NCI-H187 (cell line): ENCODE measurements at regions not wholly inside any gene's neighbourhood (a gene's known extent, or its start where the extent isn't known, plus 50 kb on each side); places are given as distances from the start of the nearest gene placed in this dataset.
"Not testable (repeated sequence)": the region's sequence is repeated elsewhere in the genome, so short reads cannot be mapped to it uniquely, and the experiment has no call there.

Source experiments
- DNase-seq, 2 experiments: peaks; one replicate each; lab custom pipeline; 2025; lab: John Stamatoyannopoulos, UW

DNA sequence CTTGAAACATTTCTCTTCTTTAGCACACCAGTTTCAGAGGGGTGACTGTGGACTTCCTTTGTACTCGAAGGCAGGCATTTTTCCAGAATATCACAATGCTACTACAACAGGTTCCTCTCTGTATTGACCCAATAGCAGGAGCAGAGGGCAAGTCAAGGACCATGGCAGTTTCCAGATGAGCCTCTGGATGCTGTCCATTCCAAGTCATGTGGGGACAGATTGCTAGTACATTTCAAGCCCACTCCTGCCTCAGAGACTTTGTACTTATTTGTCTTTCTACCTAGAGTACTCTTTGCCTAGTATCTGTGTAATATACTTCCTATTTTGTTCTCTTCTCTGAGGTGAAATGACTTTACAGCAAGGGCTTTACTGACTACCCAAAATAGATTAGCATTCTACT is 373.9 kb downstream of the PIK3C3 start:
- DNase-seq, result no peak

DNA sequence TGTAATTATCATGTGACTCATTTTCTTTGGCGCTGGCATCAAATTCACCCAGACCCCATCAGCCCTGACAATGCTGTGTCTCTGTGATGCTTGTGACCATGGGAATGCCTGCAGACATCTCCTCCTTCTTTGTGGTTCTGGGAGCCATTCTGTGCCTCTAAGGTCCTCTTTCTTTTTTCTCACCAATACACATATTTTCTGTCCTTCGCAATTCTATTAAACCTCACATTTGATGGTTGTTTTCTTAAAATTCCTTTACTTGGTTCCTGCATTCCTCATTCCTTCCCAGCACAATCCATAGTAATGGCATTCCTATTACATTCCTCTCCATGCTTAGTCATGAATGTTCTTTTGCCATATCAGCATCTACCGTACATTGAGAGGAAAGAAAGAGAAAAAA is 375.3 kb downstream of the PIK3C3 start:
- DNase-seq, result no peak

GRCh38 chr18:42333558-42333957 is 378.5 kb downstream of the PIK3C3 start:
- no peak for DNase-seq

- no peak for DNase-seq
These were observed 379.9 kb downstream of the PIK3C3 start for GRCh38 chr18:42334931-42335330.

GRCh38 chr18:42336139-42336538 is 381.1 kb downstream of the PIK3C3 start:
- DNase-seq, result no peak

- DNase-seq, result not testable (repeated sequence)
These were observed 382.3 kb downstream of the PIK3C3 start for GRCh38 chr18:42337337-42337736.

DNA sequence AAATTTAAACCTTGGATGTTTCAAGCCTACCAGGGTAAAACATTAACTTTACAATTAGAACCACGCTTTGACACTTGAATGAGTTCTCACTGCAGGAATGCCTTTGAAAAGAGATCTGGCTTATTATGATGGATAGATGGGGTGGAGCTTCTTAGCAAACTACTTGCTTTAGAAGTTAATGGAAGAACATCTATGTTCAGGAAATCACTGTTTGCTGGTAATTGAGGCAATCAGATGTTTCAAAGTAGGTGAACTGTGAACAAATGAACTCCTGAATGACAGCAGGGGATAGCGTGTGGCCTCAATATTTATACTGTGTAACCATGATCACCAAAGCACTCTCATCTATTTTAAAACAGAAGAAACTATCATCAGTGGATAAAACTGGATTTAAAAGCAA is 383.6 kb downstream of the PIK3C3 start:
- DNase-seq, result no peak

GRCh38 chr18:42339372-42339771 is 384.3 kb downstream of the PIK3C3 start:
- no peak for DNase-seq

DNA sequence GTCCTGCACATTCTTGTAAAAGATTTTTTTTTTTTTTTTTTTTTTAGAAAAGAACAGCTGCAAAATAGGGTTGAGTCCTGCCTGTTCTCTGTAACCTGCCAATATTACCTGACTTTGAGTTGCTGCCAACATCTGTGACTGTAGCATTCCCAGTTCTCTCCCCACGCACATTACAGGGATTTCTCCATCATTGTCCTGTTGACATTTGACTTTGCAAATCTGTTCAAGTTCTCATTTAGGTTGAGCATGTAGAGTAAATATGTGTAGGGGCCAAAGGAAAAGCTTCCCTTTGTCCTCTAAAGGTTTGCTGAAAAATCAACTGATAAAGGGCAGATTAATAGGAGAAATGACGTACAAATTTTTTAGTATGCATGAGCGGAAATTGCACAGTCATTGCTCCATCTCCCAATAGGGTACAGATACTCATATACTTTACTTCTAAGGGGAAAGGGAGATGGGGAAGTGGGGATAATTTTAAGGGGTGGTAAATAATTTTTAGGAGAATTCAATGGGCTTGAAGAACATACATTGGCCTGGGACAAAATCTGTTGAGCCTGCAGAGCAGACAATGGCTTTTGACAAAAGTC is 385.5 kb downstream of the PIK3C3 start:
- DNase-seq, result no peak

DNA sequence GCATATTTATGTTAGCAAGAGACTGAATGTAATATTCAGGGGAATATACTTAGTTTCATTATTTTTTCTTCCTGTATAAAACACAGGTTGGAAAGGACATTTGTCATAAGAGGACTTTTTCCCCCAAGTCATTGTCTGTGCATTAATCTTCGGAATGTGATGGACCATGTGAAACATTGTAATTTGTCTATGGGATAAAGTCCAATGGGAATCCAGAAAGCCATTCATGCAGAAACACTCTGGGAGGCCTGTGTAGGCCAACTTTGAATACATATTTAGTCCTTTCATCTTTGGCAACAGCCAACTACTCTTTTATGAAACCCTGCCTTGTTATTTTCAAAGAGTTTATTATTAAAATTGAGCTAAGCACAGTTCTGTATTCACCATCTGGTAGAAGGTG is 386.4 kb downstream of the PIK3C3 start:
- DNase-seq, result no peak

- DNase-seq, result no peak
These were observed 393.7 kb downstream of the PIK3C3 start for GRCh38 chr18:42348722-42349121.

DNA sequence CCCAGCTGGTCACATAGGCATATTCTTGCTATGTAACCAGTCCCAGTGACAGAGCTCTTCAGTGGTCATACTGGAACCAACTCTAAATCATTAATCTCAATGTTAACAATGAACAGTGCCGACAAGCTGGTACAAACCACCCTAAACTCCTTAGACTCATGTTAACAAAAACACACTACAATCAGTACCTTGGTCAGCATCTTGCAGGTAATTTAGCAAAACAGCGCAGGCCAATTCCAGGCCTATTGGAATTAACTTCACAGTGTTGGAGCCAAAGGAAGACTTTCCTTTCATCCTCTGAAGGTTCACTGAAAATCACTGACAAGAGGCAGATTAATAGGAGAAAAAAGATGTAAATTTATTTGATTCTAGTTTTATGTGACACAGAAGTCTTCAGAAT is 396.4 kb downstream of the PIK3C3 start:
- DNase-seq, result no peak

- no peak for DNase-seq
These were observed 405.7 kb downstream of the PIK3C3 start for GRCh38 chr18:42360716-42361115.

DNA sequence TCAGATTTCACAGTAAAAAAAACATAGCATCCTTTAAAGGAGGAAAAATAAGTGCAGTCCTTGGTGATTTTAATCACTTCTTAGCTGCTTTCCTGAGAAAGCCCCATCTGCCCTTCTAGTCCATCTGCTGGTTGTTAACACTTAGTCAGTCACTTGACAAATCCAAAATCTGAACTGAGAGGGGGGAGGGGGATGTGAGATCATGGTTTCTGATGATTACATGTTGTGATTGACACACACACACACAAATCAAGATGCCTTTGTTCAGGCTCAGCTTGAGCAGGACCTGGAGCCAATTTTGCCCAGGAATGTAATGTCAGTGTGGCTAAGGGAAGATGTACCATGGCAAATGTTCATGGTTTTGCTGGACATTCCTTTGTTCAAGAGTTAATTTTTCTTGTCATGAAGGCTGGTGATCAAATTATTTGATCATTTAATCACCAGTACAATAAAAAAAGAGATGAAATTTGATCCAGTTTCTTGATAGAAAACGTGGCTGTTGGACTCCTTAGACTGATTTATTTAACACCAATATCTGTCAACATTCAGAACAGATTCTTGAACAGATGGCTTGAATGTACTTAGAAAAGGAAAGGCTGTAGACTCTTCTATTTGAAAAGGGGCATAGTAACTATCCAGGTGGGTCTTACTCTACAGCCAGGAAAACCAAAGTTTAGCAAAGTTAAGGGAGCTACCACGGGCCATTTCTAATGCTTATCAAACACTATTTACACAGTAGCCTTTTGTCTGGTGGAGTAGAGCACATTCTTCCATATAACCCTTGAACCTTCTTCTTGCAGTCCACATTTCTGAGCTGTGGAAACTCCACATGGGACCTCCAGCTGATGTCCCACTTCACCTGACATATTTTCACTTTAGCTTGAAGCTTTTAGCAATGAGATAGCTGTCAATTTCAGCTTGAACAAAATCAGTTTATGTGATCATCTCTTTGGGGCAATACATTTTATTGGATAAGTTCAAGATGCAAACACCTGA is 408.7 kb downstream of the PIK3C3 start:
- DNase-seq, result no peak

GRCh38 chr18:42364766-42365165 is 409.7 kb downstream of the PIK3C3 start:
- no peak for DNase-seq

DNA sequence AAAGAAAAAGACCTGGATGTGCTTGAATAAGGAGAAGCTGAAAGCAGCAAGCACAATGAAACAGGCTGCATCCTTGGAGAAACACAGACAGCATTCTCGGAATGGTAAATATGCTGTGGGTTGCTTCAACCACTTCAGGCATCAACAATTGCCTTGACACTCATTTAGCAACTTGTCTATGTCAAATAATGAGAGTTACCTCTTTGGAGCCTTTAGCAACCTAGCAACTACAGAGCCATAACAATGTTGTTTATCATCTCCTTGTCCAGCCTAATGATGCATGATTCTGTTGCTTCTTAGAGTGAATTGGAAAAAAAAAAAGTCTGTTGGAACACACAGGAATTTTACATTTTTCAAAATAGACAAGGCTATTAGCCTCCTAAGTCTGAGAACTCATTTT is 410.6 kb downstream of the PIK3C3 start:
- DNase-seq, result no peak

DNA sequence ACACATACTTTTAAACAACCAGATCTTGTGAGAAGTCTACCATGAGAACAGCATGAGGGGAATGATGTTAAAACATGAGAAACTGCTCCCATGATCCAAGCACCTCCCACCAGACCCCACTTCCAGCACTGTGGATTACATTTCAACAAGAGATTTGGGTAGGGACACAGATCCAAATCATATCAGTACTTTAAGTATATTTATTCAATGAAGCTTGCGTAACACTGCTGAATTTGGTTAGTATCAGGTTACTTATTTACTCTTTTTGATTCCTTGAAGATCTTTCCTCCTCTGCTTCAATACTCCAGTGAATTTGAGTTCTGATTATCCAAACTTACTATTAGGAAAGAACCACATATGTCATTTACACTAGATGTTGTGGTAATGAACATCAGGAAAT is 418.6 kb downstream of the PIK3C3 start:
- no peak for DNase-seq

- DNase-seq, result no peak
These were observed 419.9 kb downstream of the PIK3C3 start for GRCh38 chr18:42374961-42375360.

GRCh38 chr18:42378854-42379253 is 423.8 kb downstream of the PIK3C3 start:
- DNase-seq, result not testable (repeated sequence)

DNA sequence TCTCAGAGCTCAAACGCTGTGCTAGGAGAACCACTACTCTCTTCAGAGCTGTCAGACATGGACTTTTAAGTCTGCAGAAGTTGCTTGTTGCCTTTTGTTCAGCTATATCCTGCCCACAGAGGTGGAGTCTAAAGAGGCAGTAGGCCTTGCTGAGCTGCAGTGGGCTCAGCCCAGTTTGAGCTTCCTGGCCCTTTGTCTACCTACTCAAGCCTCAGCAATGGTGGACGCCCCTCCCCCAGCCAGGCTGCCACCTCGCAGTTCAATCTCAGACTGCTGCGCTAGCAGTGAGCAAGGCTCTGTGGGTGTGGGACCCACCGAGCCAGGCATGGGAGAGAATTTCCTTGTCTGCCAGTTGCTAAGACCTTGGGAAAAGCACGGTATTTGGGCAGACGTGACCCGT is 426.2 kb downstream of the PIK3C3 start:
- not testable (repeated sequence) for DNase-seq

GRCh38 chr18:42392416-42392815 is 437.4 kb downstream of the PIK3C3 start:
- DNase-seq, result no peak

DNA sequence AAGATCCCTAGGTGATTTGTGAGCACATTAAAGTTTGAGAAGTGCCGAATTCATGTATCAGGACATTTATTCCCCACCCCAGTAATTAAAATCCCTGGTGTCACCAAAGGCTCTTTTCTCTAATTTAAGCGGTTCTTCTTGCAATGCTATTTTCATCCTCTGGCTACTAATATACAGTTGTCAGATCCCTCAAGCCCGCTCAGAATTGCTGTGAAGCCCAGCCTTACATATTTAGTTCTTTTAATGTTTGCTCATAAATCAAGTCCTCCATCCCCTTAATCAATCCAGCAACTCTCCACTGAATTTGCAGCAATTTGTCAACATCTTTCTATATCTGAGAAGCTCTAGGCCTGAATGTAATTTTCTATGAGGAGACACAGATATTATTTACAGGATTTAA is 437.9 kb downstream of the PIK3C3 start:
- DNase-seq, result no peak

DNA sequence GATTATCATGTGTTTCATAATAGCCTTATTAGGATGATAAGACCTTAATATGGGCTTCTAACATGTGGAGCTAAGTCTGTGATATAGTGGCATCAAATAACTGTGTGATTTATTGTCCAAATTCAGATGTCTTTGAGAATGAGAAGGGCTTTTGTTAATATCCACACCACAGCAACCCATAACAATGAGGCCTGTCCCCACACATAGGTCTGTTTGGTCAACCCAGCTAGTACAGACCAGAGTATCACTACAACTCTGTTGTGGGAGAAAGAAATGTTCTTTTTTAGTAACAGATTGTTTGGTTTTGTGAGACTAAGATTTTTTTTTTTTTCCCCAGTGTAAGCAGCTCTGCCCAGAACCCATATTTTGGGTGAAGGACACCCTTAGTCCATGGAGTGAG is 439.2 kb downstream of the PIK3C3 start:
- no peak for DNase-seq
